Activated T-cell treated with anti-CD3 and anti-CD28 coated beads, Interleukin-2, amount 50 U/mL, for 24 hours (primary cell): ENCODE measurements at regions not wholly inside any gene's neighbourhood (a gene's known extent, or its start where the extent isn't known, plus 50 kb on each side); places are given as distances from the start of the nearest gene placed in this dataset.

Experiments
- DNase-seq: peaks from one replicate; pipeline ENCODE4 v3.0.0-alpha.2; 2020
- H3K27ac Mint-ChIP-seq: 2 replicates; pipeline ENCODE4 v1.8.0; 2020; ENCODE audit warnings: mild to moderate bottlenecking, mixed read lengths
- H3K27me3 Mint-ChIP-seq: 2 replicates; pipeline ENCODE4 v1.8.0; 2020; ENCODE audit warnings: mixed read lengths
- H3K36me3 Mint-ChIP-seq: 2 replicates; pipeline ENCODE4 v1.8.0; 2020; ENCODE audit warnings: low read depth, mixed read lengths
- H3K4me1 Mint-ChIP-seq: 2 replicates; pipeline ENCODE4 v1.8.0; 2020; ENCODE audit warnings: low read depth, mixed read lengths
- H3K4me3 Mint-ChIP-seq: 2 replicates; pipeline ENCODE4 v1.8.0; 2020; ENCODE audit warnings: mild to moderate bottlenecking, moderate library complexity, mixed read lengths
- H3K9me3 Mint-ChIP-seq: 2 replicates; pipeline ENCODE4 v1.8.0; 2020; ENCODE audit warnings: mixed read lengths

DNA sequence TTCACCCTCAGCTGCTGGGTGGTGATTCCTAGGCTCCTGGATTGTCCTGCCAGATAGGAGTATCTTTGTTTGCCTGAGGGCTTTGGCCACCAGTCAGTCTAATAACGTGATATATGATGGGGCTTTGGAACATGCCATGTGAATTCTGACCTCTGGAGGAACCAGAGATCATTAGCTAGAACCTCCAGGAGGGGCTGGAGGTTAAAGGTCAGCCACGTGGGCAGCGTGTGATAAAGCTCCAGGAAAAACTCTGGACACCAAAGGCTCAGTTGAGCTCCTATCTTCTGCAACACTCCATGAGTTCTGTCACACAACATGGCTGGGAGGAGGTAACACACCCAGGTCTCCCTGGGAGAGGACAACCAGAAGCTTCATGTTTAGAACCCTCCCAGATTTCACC, 251.1 kb downstream of the DAD1 start:
- no peaks in the 10 kb centered on the region for H3K4me1 Mint-ChIP-seq
- no peaks in the 10 kb centered on the region for H3K27me3 Mint-ChIP-seq
- no peak overlapping the region for H3K4me3 Mint-ChIP-seq
- H3K9me3 Mint-ChIP-seq, result no peaks in the 10 kb centered on the region
- H3K27ac Mint-ChIP-seq, result no peak overlapping the region
- no peak for DNase-seq
- H3K36me3 Mint-ChIP-seq, result no peaks in the 10 kb centered on the region

DNA sequence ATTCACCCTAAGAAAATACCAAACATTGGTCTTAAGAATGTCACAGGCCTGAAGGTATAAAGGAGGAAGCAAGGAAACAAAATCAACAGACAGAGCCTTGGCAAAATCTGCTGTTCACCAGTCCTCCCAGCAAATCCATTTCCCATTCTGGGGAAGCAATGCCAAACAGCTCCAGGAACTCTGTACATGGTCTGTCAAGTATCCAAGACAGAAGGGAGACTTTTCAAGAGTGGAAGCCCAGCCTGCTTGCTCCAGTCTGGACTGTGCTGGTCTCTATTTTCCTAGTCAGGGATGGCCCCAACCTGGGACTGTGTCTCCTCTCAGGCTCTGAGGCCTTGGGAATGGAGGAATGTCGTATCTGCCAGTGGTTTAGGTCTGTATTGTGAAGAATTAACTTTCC, 251.5 kb downstream of the DAD1 start:
- Mint-ChIP-seq H3K9me3 (no peaks in the 10 kb centered on the region), H3K36me3 (no peaks in the 10 kb centered on the region), H3K27ac (no peak overlapping the region), H3K4me1 (no peaks in the 10 kb centered on the region), H3K4me3 (no peak overlapping the region), H3K27me3 (no peaks in the 10 kb centered on the region)
- DNase-seq, result no peak

DNA sequence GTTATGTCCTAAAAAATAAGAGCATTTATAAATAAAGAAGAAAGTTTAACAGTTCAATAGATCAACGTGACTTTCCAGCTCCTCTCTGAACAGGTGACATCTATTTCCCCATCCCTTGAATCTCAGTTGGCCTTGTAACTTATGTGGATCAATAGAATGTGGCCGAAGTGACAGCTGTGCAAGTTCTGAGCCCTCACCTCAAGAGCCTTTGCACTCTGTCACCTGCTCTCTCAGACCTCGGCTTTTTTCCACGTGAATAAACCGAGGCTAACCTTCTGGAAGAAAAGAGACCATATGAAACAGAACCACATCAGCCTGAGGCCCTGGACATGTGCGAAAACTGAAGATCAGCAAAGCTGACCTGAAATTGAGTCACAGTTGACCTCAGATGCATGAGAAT, 253.0 kb downstream of the DAD1 start:
- Mint-ChIP-seq H3K27ac (no peak overlapping the region), H3K4me1 (no peaks in the 10 kb centered on the region)

GRCh38 chr14:22334627-22335026, 254.4 kb downstream of the DAD1 start:
- Mint-ChIP-seq H3K36me3 (no peaks in the 10 kb centered on the region), H3K27ac (no peak overlapping the region), H3K9me3 (no peaks in the 10 kb centered on the region)

More for the DNA sequence above, 253.0 kb downstream of the DAD1 start:
- no peaks in the 10 kb centered on the region for H3K36me3 Mint-ChIP-seq
- no peak overlapping the region for H3K4me3 Mint-ChIP-seq
- no peaks in the 10 kb centered on the region for H3K9me3 Mint-ChIP-seq
- no peaks in the 10 kb centered on the region for H3K27me3 Mint-ChIP-seq
- no peak for DNase-seq

GRCh38 chr14:22334275-22334577, 254.8 kb downstream of the DAD1 start:
- Mint-ChIP-seq H3K36me3 (no peaks in the 10 kb centered on the region), H3K9me3 (no peaks in the 10 kb centered on the region), H3K4me3 (no peak overlapping the region), H3K4me1 (no peaks in the 10 kb centered on the region), H3K27ac (no peak overlapping the region), H3K27me3 (no peaks in the 10 kb centered on the region)
- no peak for DNase-seq

More at GRCh38 chr14:22334627-22335026, 254.4 kb downstream of the DAD1 start:
- no peak overlapping the region for H3K4me3 Mint-ChIP-seq
- H3K27me3 Mint-ChIP-seq, result no peaks in the 10 kb centered on the region
- H3K4me1 Mint-ChIP-seq, result no peaks in the 10 kb centered on the region
- no peak for DNase-seq

GRCh38 chr14:22333422-22334274, 255.4 kb downstream of the DAD1 start:
- no peak for DNase-seq
- H3K36me3 Mint-ChIP-seq, result no peaks in the 10 kb centered on the region

DNA sequence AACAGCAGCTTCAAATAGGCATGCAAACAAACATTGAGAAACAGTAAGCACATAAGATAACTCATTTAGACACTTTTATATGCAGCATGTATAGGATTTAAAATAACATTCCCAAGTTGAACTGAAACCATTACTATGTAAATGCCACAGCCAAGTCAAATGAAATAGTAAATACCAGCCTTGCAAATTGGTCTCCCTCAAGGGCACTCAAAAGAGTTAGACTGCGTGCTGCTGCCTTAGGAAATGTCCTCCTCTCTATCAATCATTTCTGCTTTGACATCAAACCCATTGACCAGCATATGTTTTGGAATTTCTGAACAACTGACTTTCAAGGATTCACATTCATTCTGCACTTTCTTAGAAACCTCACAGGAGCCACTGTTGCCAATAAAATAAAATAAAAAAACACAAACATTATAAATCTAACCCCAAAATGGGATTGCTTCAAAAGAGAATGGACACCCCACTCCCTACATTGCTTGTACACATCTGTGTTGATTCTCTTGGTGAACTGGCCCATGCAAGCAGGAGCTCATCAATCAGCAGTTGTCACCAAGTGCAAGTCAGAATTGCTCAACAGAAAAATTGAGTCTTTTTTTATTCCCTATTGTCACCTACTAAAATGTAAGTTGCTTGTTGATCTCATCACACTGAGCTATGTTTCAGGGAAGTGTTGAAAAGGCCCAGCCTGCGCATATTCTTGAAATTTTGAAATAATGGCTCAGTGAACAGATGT, 256.2 kb downstream of the DAD1 start:
- no peaks in the 10 kb centered on the region for H3K4me1 Mint-ChIP-seq
- H3K36me3 Mint-ChIP-seq, result no peaks in the 10 kb centered on the region
- no peaks in the 10 kb centered on the region for H3K9me3 Mint-ChIP-seq
- DNase-seq, result no peak
- H3K4me3 Mint-ChIP-seq, result no peak overlapping the region
- H3K27me3 Mint-ChIP-seq, result no peaks in the 10 kb centered on the region
- no peak overlapping the region for H3K27ac Mint-ChIP-seq

More at GRCh38 chr14:22333422-22334274, 255.4 kb downstream of the DAD1 start:
- Mint-ChIP-seq H3K9me3 (no peaks in the 10 kb centered on the region), H3K4me1 (no peaks in the 10 kb centered on the region), H3K27ac (no peak overlapping the region), H3K27me3 (no peaks in the 10 kb centered on the region), H3K4me3 (no peak overlapping the region)

DNA sequence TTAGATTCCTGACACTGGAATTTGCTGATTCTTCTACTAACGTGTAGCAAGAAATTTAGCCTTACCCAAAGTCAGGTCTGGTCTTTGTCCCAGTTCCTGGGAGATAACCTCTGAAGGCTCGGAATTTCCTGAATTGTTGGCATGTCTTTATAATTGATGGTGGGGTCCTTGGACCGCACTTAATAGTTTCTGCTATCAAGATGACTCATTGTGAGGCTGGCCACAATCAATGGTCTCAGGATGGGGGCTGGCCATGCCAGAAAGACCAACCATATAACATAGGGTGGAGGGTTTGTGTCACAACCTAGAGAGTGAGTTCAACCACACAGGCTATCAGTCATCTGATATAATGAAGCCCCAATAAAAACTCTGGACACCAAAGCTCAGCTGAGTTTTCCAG, 259.7 kb downstream of the DAD1 start:
- Mint-ChIP-seq H3K36me3 (no peaks in the 10 kb centered on the region), H3K9me3 (no peaks in the 10 kb centered on the region), H3K4me3 (no peak overlapping the region), H3K4me1 (no peaks in the 10 kb centered on the region), H3K27ac (no peak overlapping the region), H3K27me3 (no peaks in the 10 kb centered on the region)
- DNase-seq, result no peak

GRCh38 chr14:22325676-22326400, 263.2 kb downstream of the DAD1 start:
- no peak overlapping the region for H3K4me3 Mint-ChIP-seq
- no peak overlapping the region for H3K27ac Mint-ChIP-seq
- H3K9me3 Mint-ChIP-seq, result no peaks in the 10 kb centered on the region
- H3K36me3 Mint-ChIP-seq, result no peaks in the 10 kb centered on the region
- no peak for DNase-seq
- H3K27me3 Mint-ChIP-seq, result no peaks in the 10 kb centered on the region
- no peaks in the 10 kb centered on the region for H3K4me1 Mint-ChIP-seq

GRCh38 chr14:22320362-22320750, 268.7 kb downstream of the DAD1 start:
- DNase-seq, result no peak
- Mint-ChIP-seq H3K4me3 (peak overlapping the region; percentile 67), H3K27ac (peak overlapping the region; percentile 72), H3K9me3 (no peaks in the 10 kb centered on the region), H3K36me3 (no peaks in the 10 kb centered on the region), H3K4me1 (no peaks in the 10 kb centered on the region), H3K27me3 (no peaks in the 10 kb centered on the region)

- Mint-ChIP-seq H3K27me3 (no peaks in the 10 kb centered on the region), H3K4me1 (no peaks in the 10 kb centered on the region), H3K4me3 (peak overlapping the region; percentile 67), H3K9me3 (no peaks in the 10 kb centered on the region), H3K36me3 (no peaks in the 10 kb centered on the region), H3K27ac (no peak overlapping the region)
- DNase-seq, result no peak
These were observed 269.3 kb downstream of the DAD1 start for GRCh38 chr14:22319526-22320361.

- H3K36me3 Mint-ChIP-seq, result no peaks in the 10 kb centered on the region
- H3K4me3 Mint-ChIP-seq, result no peak overlapping the region
- no peak for DNase-seq
- no peaks in the 10 kb centered on the region for H3K9me3 Mint-ChIP-seq
- peak overlapping the region; percentile 29 for H3K27ac Mint-ChIP-seq
- H3K4me1 Mint-ChIP-seq, result no peaks in the 10 kb centered on the region
- no peaks in the 10 kb centered on the region for H3K27me3 Mint-ChIP-seq
These were observed 270.1 kb downstream of the DAD1 start for GRCh38 chr14:22318951-22319350.

DNA sequence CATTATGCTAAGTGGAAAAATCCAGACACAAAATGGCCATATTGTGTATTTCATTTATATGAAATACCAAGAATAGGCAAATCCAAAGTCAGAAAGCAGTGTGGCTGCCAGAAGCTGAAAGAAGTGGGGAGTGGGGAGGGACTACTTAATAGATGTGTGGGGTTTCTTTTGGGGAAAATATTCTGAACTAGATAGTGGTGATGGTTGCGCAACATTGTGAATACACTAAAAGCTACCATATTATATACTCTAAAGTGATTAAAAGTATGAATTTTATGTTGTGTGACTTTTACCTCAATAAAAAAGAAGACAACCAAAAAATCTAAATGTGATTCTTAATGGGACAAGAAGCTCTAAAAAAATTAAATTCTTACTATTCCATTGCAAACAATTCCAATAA, 272.6 kb downstream of the DAD1 start:
- Mint-ChIP-seq H3K36me3 (no peaks in the 10 kb centered on the region), H3K9me3 (no peaks in the 10 kb centered on the region), H3K27ac (peak overlapping the region; percentile 57), H3K27me3 (no peaks in the 10 kb centered on the region), H3K4me1 (no peaks in the 10 kb centered on the region), H3K4me3 (no peak overlapping the region)
- no peak for DNase-seq

GRCh38 chr14:22315336-22315735, 273.7 kb downstream of the DAD1 start:
- H3K27ac Mint-ChIP-seq, result peak overlapping the region; percentile 44
- H3K27me3 Mint-ChIP-seq, result no peaks in the 10 kb centered on the region
- DNase-seq, result no peak
- H3K36me3 Mint-ChIP-seq, result no peaks in the 10 kb centered on the region
- H3K4me3 Mint-ChIP-seq, result no peak overlapping the region
- no peaks in the 10 kb centered on the region for H3K4me1 Mint-ChIP-seq
- no peaks in the 10 kb centered on the region for H3K9me3 Mint-ChIP-seq
